Erythroblast (primary cell): ENCODE measurements at regions not wholly inside any gene's neighbourhood (a gene's known extent, or its start where the extent isn't known, plus 50 kb on each side); places are given as distances from the start of the nearest gene placed in this dataset.

Experiments used
- GATA1 ChIP-seq: IDR thresholded peaks from 2 replicates; pipeline ENCODE4 v1.6.1; 2011; ENCODE audit warnings: low read depth, mild to moderate bottlenecking, control low read depth, low read length, moderate library complexity
- POLR2A ChIP-seq: IDR thresholded peaks from 2 replicates; pipeline ENCODE4 v1.6.1; 2011; ENCODE audit warnings: mild to moderate bottlenecking, low read length

GRCh38 chr16:62545039-62545438 is 508.8 kb upstream of the CDH8 start:
- no peak for TF ChIP-seq POLR2A
- no peak for TF ChIP-seq GATA1
